HG03095 (cell line): ENCODE measurements at regions not wholly inside any gene's neighbourhood (a gene's known extent, or its start where the extent isn't known, plus 50 kb on each side); places are given as distances from the start of the nearest gene placed in this dataset.

Experiments used
- ATAC-seq: cut with Tn5 transposase; IDR thresholded peaks from one replicate; pipeline ENCODE4 v1.9.1; 2021; ENCODE audit warnings: moderate library complexity; ENCODE audit not compliant: unreplicated experiment

GRCh38 chr22:49062802-49063544 is 764.7 kb downstream of the BRD1 start:
- no peak for ATAC-seq

- ATAC-seq = no peak
These were observed 765.4 kb downstream of the BRD1 start for GRCh38 chr22:49062155-49062801.

GRCh38 chr22:49057910-49058309 is 769.8 kb downstream of the BRD1 start:
- ATAC-seq = no peak

GRCh38 chr22:49056301-49056700 is 771.4 kb downstream of the BRD1 start:
- ATAC-seq = no peak

- ATAC-seq = no peak
These were observed 772.3 kb downstream of the BRD1 start for GRCh38 chr22:49055406-49055805.

GRCh38 chr22:49053578-49053977 is 774.1 kb downstream of the BRD1 start:
- ATAC-seq = no peak

- ATAC-seq = no peak
These were observed 775.1 kb downstream of the BRD1 start for GRCh38 chr22:49052560-49052959.

- ATAC-seq = no peak
These were observed 775.6 kb downstream of the BRD1 start for GRCh38 chr22:49052023-49052538.

- no peak for ATAC-seq
These were observed 776.1 kb downstream of the BRD1 start for GRCh38 chr22:49051491-49052022.

GRCh38 chr22:49049691-49050090 is 778.0 kb downstream of the BRD1 start:
- ATAC-seq = no peak

- ATAC-seq = no peak
These were observed 779.1 kb downstream of the BRD1 start for GRCh38 chr22:49048591-49048990.

- no peak for ATAC-seq
These were observed 780.2 kb downstream of the BRD1 start for GRCh38 chr22:49047447-49047846.

GRCh38 chr22:49046546-49047361 is 780.9 kb downstream of the BRD1 start:
- no peak for ATAC-seq

- ATAC-seq = no peak
These were observed 781.6 kb downstream of the BRD1 start for GRCh38 chr22:49046000-49046545.

GRCh38 chr22:49045276-49045675 is 782.4 kb downstream of the BRD1 start:
- ATAC-seq = no peak

GRCh38 chr22:49044776-49045175 is 782.9 kb downstream of the BRD1 start:
- ATAC-seq = no peak

GRCh38 chr22:49044091-49044490 is 783.6 kb downstream of the BRD1 start:
- ATAC-seq = no peak

GRCh38 chr22:49042877-49043859 is 784.5 kb downstream of the BRD1 start:
- ATAC-seq = no peak

GRCh38 chr22:49042066-49042465 is 785.6 kb downstream of the BRD1 start:
- ATAC-seq = no peak
